OCI-LY7 (cell line): ENCODE measurements at regions not wholly inside any gene's neighbourhood (a gene's known extent, or its start where the extent isn't known, plus 50 kb on each side); places are given as distances from the start of the nearest gene placed in this dataset.

Experiments
- BruUV-seq: library from RNA; stranded (reverse); fragments of 400-500 nt; replicated peaks from 2 replicates; lab custom pipeline; 2021; lab: Mats Ljungman, UMichigan
- CTCF ChIA-PET: fragments of 300-600 bp; sonication (Branson Sonifier 250); formaldehyde crosslinking; loops from one replicate; lab custom pipeline; 2022; ENCODE audit warnings: antibody characterized with exemption; ENCODE audit not compliant: unreplicated experiment; lab: Charles Lee
- POLR2A ChIA-PET: fragments of 300-600 bp; sonication (Branson Sonifier 250); formaldehyde crosslinking; loops from one replicate; lab custom pipeline; 2022; ENCODE audit warnings: antibody characterized with exemption; lab: Charles Lee
- DNase-seq: peaks from one replicate; pipeline ENCODE4 v3.0.0-alpha.2; 2015; ENCODE audit warnings: low spot score
- H2AFZ ChIP-seq: fragments of 200-600 bp; sonication (generic), shearing (Covaris generic); 2 replicates; pipeline ENCODE4 v1.6.1; 2014; ENCODE audit warnings: mild to moderate bottlenecking, antibody characterized with exemption, low read length, moderate library complexity
- H3K27ac ChIP-seq: fragments of 200-600 bp; sonication (generic); 2 replicates; pipeline ENCODE4 v1.5.1; 2014; ENCODE audit warnings: mixed run types, low read depth, mild to moderate bottlenecking, moderate library complexity, low read length, inconsistent platforms; ENCODE audit not compliant: poor library complexity, severe bottlenecking
- H3K36me3 ChIP-seq: fragments of 200-600 bp; sonication (generic); 2 replicates; pipeline ENCODE4 v1.6.1; 2014; ENCODE audit warnings: mild to moderate bottlenecking, antibody characterized with exemption, low read length, moderate library complexity, mixed read lengths; ENCODE audit not compliant: insufficient read depth
- H3K4me1 ChIP-seq: fragments of 200-600 bp; sonication (generic); 2 replicates; pipeline ENCODE4 v1.5.1; 2014; ENCODE audit warnings: mild to moderate bottlenecking, low read length; ENCODE audit not compliant: insufficient read depth, poor library complexity, severe bottlenecking
- H3K4me2 ChIP-seq: fragments of 200-600 bp; sonication (generic); 2 replicates; pipeline ENCODE4 v1.6.1; 2014; ENCODE audit warnings: mild to moderate bottlenecking, low read length
- H3K4me3 ChIP-seq: fragments of 200-600 bp; sonication (generic); 2 replicates; pipeline ENCODE4 v1.5.1; 2014; ENCODE audit warnings: mild to moderate bottlenecking, low read depth, low read length; ENCODE audit not compliant: poor library complexity, severe bottlenecking
- H3K79me2 ChIP-seq: fragments of 200-600 bp; sonication (generic); 2 replicates; pipeline ENCODE4 v1.6.1; 2016; ENCODE audit warnings: low read depth, mild to moderate bottlenecking, low read length, moderate library complexity, mixed read lengths; ENCODE audit not compliant: insufficient read depth
- H3K9me2 ChIP-seq: fragments of 200-600 bp; sonication (generic); 2 replicates; pipeline ENCODE4 v1.6.1; 2016; ENCODE audit warnings: mild to moderate bottlenecking, low read length, mixed read lengths; ENCODE audit not compliant: insufficient read depth
- H3K9me3 ChIP-seq: fragments of 200-600 bp; sonication (generic); 2 replicates; pipeline ENCODE4 v1.6.1; 2014; ENCODE audit warnings: mild to moderate bottlenecking, mixed run types, low read length, mixed read lengths
- H4K20me1 ChIP-seq: fragments of 200-600 bp; sonication (generic); 2 replicates; pipeline ENCODE4 v1.6.1; 2014; ENCODE audit warnings: mild to moderate bottlenecking, antibody characterized with exemption, low read length, moderate library complexity, mixed read lengths; ENCODE audit not compliant: insufficient read depth
- EZH2phosphoT487 ChIP-seq: fragments of 200-600 bp; sonication (generic); IDR thresholded peaks from 2 replicates; pipeline ENCODE4 v1.6.1; 2018; ENCODE audit warnings: low read depth, borderline replicate concordance, mild to moderate bottlenecking, mixed run types, antibody characterized with exemption, low read length, moderate library complexity, mixed read lengths
- intact Hi-C: fragments of 100-400 bp; cut with micrococcal nuclease; formaldehyde crosslinking; loops from one replicate; pipeline ENCODE4 v1.10.0; 2022; ENCODE audit not compliant: unreplicated experiment
- TF ChIP-seq, protein P1 (sequence below): fragments of 200-600 bp; sonication (generic); conservative IDR thresholded peaks from 2 replicates; pipeline ENCODE4 v1.5.1; 2014; ENCODE audit warnings: mild to moderate bottlenecking, antibody characterized with exemption, low read length, moderate library complexity, mixed read lengths

DNA sequence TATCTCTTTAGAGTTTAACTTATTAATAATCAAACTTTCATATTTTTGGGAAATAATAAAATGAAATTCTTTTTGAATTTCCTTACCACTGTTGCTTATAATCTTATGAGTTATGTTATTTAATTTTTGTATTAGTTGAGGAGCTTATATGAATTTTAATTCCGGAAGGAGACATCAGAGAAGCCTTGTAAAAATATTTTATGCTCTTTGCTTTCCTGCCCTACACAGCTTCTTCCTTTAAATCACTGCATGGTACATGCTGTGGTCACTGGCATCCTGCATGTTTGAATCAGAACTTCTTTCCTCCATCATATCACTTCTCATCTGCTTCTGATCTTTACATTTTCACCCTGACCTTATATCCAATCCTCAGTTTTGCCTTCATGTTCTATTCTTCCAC, 266.7 kb upstream of the ZSWIM2 start:
- CTCF ChIA-PET, result no interaction called here
- no peak overlapping the region for H3K4me3 ChIP-seq
- no TSS peak for BruUV-seq
- no peaks in the 10 kb centered on the region for H3K79me2 ChIP-seq
- H3K27ac ChIP-seq, result no peak overlapping the region
- intact Hi-C loops, result no loop called here
- POLR2A ChIA-PET, result no interaction called here
- H4K20me1 ChIP-seq, result no peaks in the 10 kb centered on the region
- TF ChIP-seq EZH2phosphoT487, result no peak
- TF ChIP-seq, protein P1, sequence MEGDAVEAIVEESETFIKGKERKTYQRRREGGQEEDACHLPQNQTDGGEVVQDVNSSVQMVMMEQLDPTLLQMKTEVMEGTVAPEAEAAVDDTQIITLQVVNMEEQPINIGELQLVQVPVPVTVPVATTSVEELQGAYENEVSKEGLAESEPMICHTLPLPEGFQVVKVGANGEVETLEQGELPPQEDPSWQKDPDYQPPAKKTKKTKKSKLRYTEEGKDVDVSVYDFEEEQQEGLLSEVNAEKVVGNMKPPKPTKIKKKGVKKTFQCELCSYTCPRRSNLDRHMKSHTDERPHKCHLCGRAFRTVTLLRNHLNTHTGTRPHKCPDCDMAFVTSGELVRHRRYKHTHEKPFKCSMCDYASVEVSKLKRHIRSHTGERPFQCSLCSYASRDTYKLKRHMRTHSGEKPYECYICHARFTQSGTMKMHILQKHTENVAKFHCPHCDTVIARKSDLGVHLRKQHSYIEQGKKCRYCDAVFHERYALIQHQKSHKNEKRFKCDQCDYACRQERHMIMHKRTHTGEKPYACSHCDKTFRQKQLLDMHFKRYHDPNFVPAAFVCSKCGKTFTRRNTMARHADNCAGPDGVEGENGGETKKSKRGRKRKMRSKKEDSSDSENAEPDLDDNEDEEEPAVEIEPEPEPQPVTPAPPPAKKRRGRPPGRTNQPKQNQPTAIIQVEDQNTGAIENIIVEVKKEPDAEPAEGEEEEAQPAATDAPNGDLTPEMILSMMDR, result no peak
- H3K9me2 ChIP-seq, result no peaks in the 10 kb centered on the region
- no peaks in the 10 kb centered on the region for H3K36me3 ChIP-seq
- H3K9me3 ChIP-seq, result no peaks in the 10 kb centered on the region
- no peaks in the 10 kb centered on the region for H3K4me1 ChIP-seq
- H2AFZ ChIP-seq, result no peak overlapping the region
- H3K4me2 ChIP-seq, result no peak overlapping the region
- no peak for DNase-seq

- POLR2A ChIA-PET, result no interaction called here
- Histone ChIP-seq H3K4me3 (no peak overlapping the region), H3K9me3 (no peaks in the 10 kb centered on the region), H2AFZ (no peak overlapping the region), H3K79me2 (no peaks in the 10 kb centered on the region), H3K36me3 (no peaks in the 10 kb centered on the region), H3K27ac (no peak overlapping the region), H4K20me1 (no peaks in the 10 kb centered on the region), H3K4me1 (no peaks in the 10 kb centered on the region), H3K9me2 (no peaks in the 10 kb centered on the region), H3K4me2 (no peak overlapping the region)
- no TSS peak for BruUV-seq
- CTCF ChIA-PET, result no interaction called here
- no peak for DNase-seq
- intact Hi-C loops, result no loop called here
- TF ChIP-seq, protein P1, result no peak
- TF ChIP-seq EZH2phosphoT487, result no peak
Measured at GRCh38 chr2:187107001-187107400, 258.0 kb upstream of the ZSWIM2 start.

GRCh38 chr2:187105218-187105617, 256.2 kb upstream of the ZSWIM2 start:
- Histone ChIP-seq H3K4me1 (no peaks in the 10 kb centered on the region), H3K9me2 (no peaks in the 10 kb centered on the region), H4K20me1 (no peaks in the 10 kb centered on the region), H3K4me3 (no peak overlapping the region), H3K9me3 (no peaks in the 10 kb centered on the region), H3K27ac (no peak overlapping the region), H2AFZ (no peak overlapping the region), H3K4me2 (no peak overlapping the region), H3K79me2 (no peaks in the 10 kb centered on the region), H3K36me3 (no peaks in the 10 kb centered on the region)
- TF ChIP-seq, protein P1, result no peak
- no peak for TF ChIP-seq EZH2phosphoT487
- ChIA-PET CTCF (no interaction called here), POLR2A (no interaction called here)
- BruUV-seq, result no TSS peak
- no peak for DNase-seq
- intact Hi-C loops, result no loop called here
